GM04504 (cell line): ENCODE measurements at regions not wholly inside any gene's neighbourhood (a gene's known extent, or its start where the extent isn't known, plus 50 kb on each side); places are given as distances from the start of the nearest gene placed in this dataset.

Source experiments
- DNase-seq: peaks from one replicate; pipeline ENCODE4 v3.0.0-alpha.2; 2012; ENCODE audit warnings: low read depth

GRCh38 chr4:43243433-43244116 lies 351.1 kb downstream of the GRXCR1 start:
- no peak for DNase-seq

- no peak for DNase-seq
Measured at GRCh38 chr4:43244688-43245382, 352.3 kb downstream of the GRXCR1 start.

GRCh38 chr4:43251841-43252240 lies 359.3 kb downstream of the GRXCR1 start:
- no peak for DNase-seq

GRCh38 chr4:43253541-43253940 lies 361.0 kb downstream of the GRXCR1 start:
- DNase-seq, result no peak

GRCh38 chr4:43264730-43265129 lies 372.2 kb downstream of the GRXCR1 start:
- DNase-seq, result no peak

GRCh38 chr4:43271946-43272345 lies 379.4 kb downstream of the GRXCR1 start:
- DNase-seq, result no peak

- no peak for DNase-seq
Measured at GRCh38 chr4:43274376-43274775, 381.9 kb downstream of the GRXCR1 start.

- DNase-seq, result no peak
Measured at GRCh38 chr4:43275779-43276178, 383.3 kb downstream of the GRXCR1 start.

GRCh38 chr4:43276321-43276720 lies 383.8 kb downstream of the GRXCR1 start:
- DNase-seq, result no peak

- DNase-seq, result peak; percentile 14
Measured at GRCh38 chr4:43277003-43277402, 384.5 kb downstream of the GRXCR1 start.

- no peak for DNase-seq
Measured at GRCh38 chr4:43282534-43282933, 390.0 kb downstream of the GRXCR1 start.

- DNase-seq, result no peak
Measured at GRCh38 chr4:43286137-43286536, 393.6 kb downstream of the GRXCR1 start.

- DNase-seq, result no peak
Measured at GRCh38 chr4:43296946-43297528, 404.5 kb downstream of the GRXCR1 start.

- no peak for DNase-seq
Measured at GRCh38 chr4:43316813-43317212, 424.3 kb downstream of the GRXCR1 start.

GRCh38 chr4:43325220-43325967 lies 432.9 kb downstream of the GRXCR1 start:
- no peak for DNase-seq

GRCh38 chr4:43330288-43330687 lies 437.8 kb downstream of the GRXCR1 start:
- DNase-seq, result peak; percentile 10

GRCh38 chr4:43331226-43332051 lies 438.9 kb downstream of the GRXCR1 start:
- DNase-seq, result peak; percentile 32

- DNase-seq, result no peak
Measured at GRCh38 chr4:43332052-43332425, 439.5 kb downstream of the GRXCR1 start.

GRCh38 chr4:43337707-43338106 lies 445.2 kb downstream of the GRXCR1 start:
- peak; percentile 8 for DNase-seq

GRCh38 chr4:43339435-43339834 lies 446.9 kb downstream of the GRXCR1 start:
- DNase-seq, result peak; percentile 28

GRCh38 chr4:43341741-43342140 lies 449.2 kb downstream of the GRXCR1 start:
- no peak for DNase-seq

GRCh38 chr4:43343298-43343697 lies 450.8 kb downstream of the GRXCR1 start:
- DNase-seq, result no peak
